ENCODE measurements at regions not wholly inside any gene's neighbourhood (a gene's known extent, or its start where the extent isn't known, plus 50 kb on each side); places are given as distances from the start of the nearest gene placed in this dataset.

DNA sequence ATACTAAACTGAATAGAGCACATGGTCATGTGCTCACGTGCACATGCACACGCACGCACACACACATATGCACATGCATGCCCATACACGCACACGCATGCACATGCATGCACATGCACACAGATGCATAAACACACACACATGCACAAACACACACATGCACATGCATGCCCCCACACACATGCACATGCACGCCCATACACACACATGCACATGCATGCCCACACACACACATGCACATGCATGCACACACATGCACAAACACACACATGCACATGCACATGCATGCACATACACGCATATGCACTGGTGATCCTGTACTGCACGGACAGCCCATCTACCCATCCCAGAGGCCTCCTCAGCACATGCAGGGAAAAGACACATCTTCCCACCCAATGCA is 426.6 kb downstream of the OCA2 start:
- no peak overlapping the region for H3K27ac ChIP-seq
- DNase-seq (ENCODE audit: low read depth, low spot score) = no peak

DNA sequence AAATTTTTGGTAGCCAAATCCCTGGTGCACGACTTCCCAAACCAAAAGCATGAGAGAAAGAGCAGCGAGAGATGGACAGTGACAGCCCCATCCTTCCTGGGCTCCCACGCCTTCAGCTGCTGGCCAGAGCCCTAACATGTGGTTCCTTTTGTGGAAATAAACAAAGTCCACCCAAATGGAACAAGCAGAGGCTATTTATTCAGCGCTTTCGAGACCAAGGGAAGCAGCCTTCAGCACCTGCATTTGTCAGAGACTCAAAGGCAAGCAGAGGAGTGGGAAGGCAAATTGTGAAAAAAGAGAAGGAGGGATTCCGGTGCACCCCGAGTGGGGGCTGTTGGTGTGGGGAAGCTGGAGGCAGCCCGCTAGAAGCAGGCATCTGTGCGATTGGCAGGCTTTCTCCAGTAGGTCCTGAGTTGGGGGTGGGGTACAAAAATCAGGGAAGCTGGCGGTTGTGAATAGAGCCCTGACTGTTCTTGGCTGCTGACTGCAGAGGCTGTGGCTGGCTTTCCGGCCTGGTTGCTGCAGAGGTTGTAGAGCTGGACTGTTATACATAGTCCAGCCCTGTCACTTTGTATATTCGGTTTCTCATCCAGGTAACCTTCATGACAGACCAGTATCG is 427.2 kb downstream of the OCA2 start:
- DNase-seq (ENCODE audit: low read depth, low spot score) = no peak

DNA sequence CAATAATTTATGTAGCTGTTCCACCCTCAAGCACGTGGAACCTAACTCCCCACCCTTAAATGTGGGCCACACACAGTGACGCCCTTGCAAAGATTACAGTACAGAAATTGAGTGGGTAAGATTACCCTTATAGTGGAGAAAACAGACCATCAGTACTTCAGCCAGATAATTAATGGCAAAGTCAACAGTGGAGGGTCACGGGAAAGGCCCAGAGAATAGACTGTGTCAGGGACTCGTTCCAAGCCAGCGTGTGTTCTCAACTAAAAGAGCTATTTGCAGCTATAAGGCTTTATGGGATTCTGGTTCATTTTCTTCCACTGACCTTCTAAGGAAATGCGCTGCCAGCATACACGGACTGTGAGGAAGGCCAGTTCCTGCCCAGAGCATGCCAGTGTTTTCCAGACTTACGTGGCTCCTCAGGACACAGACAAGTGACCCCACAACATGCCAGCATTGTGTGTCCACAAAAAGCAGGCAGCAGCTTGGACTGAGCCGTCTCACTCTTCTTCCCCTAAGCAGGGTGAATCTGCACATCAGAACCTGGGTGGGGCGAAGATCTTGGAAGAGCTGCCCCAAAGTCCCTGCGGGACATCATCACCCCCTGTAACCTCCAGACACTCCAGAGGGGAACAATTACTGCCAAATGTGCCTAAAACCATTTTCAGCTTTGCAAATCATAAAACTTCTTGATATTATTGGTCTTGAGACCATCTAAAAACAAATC is 428.5 kb downstream of the OCA2 start:
- no peak for DNase-seq (ENCODE audit: low read depth, low spot score)
- no peak overlapping the region for H3K27ac ChIP-seq

More for the DNA sequence above, 427.2 kb downstream of the OCA2 start:
- H3K27ac ChIP-seq = no peak overlapping the region

DNA sequence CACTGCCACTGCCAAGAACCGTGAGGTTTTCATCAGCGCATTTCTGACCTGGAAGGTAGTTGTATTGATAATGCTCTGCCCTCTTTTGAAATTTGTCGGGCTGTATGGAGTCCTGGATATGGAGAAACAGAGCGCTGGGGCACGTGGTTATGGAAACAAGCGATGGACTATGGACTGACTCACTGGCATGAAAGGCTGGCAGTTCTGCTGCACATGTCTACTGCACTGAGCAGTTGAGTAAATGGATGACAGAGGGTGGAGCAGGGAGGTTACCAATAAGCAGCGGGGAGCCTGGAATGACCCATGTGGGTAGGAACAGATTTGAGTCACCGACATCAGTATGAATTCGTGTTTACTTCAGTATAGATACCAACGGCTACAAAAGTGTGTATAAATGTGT is 429.5 kb downstream of the OCA2 start:
- DNase-seq (ENCODE audit: low read depth, low spot score) = no peak
- no peak overlapping the region for H3K27ac ChIP-seq

DNA sequence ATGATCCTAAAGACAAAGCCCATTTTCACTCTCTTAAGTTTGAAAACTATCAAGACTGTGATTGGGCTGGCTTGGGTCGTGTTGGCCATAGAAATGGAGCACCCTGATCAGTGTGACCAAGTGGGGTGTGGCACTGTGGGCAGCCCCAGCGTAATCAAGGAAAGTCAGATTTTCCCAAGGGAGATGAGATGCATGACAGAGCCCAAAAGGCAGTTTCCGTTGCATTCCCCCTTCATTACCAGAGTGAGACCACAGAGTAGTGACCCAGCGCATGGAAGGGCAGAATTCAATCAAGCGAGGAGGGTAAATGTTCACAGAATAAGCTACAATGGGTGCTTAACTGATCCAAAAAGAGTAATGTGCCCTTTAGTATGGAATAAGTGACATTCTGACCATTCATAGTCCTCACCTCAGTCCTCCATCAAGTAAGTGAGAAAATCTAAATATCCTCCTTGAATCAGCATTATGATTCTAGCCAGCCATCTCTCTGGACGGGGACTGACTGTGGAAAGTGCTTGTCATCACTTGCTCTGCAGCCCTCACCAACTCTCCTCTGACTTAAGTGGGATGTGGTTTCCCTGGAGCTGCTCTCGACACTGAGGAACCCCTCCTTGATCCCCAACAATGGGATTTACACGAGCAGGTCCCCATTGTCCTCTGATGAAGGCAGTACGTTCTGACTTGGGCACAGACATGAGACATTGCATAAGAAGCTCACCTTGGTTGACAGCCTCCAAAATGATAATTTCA is 430.5 kb downstream of the OCA2 start:
- DNase-seq (ENCODE audit: low read depth, low spot score) = no peak
- no peak overlapping the region for H3K27ac ChIP-seq

DNA sequence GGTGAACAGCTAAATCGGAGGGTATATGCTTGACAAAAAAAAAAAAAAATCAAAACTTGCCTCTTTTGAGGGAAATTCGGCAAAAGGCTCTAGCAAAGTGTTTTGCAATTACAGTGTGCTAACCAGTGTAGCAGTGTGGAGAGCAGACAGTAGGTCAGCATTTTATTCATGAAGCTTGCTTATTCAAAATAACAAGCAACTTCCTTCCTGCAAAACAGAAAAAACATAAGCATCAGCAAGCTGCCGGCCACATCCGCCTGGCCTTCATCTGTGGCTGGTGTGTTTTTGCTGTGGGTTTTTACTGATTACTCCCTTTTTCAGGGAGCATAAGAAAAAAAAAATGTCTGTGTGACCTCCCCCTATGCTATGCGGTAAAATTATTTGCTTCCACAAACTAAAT is 434.1 kb downstream of the OCA2 start:
- H3K27ac ChIP-seq = no peak overlapping the region
- no peak for DNase-seq (ENCODE audit: low read depth, low spot score)

DNA sequence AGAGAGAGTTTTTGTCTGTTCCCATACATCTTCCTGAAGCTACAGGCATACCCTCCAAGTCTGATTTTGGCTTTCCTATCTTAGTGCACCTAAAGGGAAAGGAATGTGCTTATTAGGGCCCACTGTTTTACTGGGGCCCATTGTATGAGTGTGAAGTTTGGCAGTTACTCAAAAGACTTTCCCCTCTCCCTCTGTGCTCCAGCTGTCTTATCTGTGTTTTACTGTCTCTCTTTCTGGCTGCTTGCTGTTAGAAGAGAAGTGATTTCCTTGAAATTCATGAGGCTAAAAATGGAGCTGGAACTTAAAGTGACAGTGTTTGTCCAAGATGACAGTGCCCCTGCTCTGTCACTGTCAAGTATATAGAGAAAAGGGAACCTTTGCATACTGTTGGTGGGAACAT is 436.2 kb downstream of the OCA2 start:
- no peak for DNase-seq (ENCODE audit: low read depth, low spot score)
- no peak overlapping the region for H3K27ac ChIP-seq

DNA sequence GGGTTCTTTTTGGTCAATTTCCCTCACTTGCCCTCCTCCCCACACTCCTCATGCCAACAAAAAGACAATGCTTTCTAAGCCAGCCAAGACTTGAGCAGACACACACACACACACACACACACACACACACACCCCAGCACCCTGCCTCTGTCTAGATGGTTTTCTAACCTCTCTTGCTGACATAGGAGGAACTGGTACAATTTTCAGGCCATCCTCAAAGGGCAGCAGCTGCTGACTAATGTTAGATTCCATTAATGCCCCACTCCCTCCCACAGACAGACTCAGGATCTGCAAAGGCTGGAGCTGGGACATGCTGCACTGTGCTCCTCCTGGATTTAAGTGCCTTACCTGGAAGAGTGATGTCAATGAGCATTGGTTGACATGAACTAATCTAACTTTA is 438.4 kb downstream of the OCA2 start:
- no peak overlapping the region for H3K27ac ChIP-seq
- DNase-seq (ENCODE audit: low read depth, low spot score) = no peak

DNA sequence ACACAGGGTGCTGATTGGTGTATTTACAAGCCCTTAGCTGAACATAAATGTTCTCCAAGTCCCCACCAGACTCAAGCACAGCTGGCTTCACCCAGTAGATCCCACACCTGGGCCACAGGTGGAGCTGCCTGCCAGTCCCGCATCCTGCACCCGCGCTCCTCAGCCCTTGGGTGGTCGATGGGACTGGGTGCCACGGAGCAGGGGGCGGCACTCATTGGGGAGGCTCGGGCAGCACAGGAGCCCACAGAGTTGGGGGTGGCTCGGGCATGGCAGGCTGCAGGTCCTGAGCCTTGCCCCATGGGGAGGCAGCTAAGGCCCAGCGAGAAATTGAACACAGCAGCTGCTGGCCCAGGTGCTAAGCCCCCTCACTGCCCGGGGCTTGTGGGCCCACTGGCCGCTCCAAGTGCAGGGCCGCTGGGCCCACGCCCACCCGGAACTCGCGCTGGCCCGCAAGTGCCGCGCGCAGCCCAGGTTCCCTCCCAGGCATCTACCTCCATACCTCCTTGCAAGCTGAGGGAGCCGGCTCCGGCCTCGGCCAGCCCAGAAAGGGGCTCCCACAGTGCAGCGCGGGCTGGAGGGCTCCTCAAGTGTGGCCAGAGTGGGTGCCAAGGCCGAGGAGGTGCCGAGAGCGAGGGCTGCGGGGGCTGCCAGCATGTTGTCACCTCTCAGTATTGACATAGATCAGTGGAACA is 442.7 kb downstream of the OCA2 start:
- H3K27ac ChIP-seq = no peak overlapping the region
- DNase-seq (ENCODE audit: low read depth, low spot score) = no peak

DNA sequence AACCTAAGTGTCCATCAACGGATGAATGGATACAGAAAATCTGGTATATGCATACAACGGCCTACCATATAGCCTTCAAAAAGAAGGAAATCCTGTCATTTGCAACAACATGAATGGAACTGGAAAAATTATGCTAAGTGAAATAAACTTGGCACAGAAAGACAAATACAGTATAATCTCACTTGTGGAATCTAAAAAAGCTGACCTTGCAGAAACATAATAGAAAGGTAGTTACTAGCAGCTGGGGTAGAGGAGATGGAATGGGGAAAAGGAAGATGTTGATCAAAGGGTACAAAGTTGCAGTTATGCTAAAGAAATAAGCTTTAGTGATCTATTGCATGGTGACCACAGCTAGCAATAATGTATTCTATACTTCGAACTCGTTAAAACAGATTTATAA is 444.1 kb downstream of the OCA2 start:
- no peak for DNase-seq (ENCODE audit: low read depth, low spot score)
- no peak overlapping the region for H3K27ac ChIP-seq

DNA sequence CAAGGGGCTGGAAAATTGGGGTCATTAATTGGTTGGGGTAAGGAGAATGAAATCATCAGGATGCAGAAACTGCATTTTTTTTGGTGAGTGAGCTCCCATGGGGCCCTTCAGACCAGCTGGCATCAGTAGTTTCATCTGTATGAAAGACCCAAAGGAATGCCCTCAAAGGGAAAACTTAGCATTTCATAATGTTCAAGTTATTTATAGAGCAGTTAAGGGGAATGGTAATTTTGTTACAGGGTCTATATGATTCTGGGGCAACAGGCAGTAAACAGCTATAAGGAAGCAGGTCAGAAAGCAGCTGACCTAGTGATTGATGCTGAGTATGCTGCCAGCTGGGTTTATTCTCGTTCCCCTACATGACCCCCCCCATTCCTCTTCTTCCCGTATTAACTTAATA is 448.9 kb downstream of the OCA2 start:
- H3K27ac ChIP-seq = no peak overlapping the region
- DNase-seq (ENCODE audit: low read depth, low spot score) = no peak

DNA sequence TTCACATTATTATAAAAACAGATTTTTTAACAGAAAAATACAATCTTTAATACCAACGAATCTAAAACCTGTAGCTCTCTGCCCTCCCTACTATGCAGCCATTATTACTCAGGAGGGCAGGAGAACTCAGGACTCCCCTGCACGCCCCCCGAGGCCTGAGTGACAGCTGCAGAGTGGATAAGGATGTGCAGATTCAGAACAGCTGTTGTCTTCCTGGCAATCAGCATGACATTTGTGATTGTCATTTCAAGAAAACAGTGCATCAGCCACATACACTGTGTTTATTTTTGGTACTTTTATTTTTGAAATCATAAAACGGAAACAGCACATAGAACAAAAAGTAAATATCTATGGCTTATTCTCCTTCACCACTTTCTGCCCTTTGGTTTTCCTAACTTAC is 450.8 kb downstream of the OCA2 start:
- DNase-seq (ENCODE audit: low read depth, low spot score) = no peak

DNA sequence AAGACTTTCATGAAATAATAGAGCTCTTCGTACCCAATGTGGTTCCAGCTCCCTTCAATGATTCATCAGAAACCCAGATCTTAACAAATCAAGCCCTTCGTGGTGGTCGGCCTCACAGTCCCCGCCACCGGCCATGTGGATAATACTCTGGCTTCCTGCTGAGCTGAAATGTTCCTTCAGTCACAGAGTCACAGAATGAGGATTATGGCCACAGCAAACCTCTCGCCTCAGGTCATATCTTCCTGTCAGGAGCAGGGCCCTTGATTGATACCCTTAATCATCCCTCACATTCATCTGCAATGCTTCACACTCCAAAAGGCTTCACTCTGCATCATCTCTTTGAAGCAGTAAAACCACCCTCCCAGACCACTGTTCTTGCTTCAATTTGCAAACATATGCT is 452.6 kb downstream of the OCA2 start:
- H3K27ac ChIP-seq = no peak overlapping the region
- no peak for DNase-seq (ENCODE audit: low read depth, low spot score)

More for the DNA sequence above, 450.8 kb downstream of the OCA2 start:
- H3K27ac ChIP-seq = no peak overlapping the region

DNA sequence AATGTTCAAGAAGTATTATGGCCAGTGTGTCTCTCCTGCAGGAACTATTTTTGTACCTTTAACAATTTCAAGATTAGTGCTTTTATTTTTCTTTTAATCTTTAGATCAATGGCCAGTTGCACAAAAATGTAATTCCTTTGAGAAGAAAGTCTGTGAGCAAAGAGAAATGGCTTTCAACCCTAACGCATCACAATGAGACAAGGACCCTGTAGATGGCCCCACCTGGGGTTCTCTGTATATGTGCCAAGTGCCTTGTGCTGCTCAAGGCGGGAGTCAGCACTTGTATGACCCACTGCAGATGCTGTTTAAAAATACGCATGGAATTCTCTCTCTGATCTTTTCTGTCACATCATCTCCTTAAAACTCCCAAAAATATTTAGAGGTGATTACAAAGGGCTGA is 453.4 kb downstream of the OCA2 start:
- DNase-seq (ENCODE audit: low read depth, low spot score) = no peak

DNA sequence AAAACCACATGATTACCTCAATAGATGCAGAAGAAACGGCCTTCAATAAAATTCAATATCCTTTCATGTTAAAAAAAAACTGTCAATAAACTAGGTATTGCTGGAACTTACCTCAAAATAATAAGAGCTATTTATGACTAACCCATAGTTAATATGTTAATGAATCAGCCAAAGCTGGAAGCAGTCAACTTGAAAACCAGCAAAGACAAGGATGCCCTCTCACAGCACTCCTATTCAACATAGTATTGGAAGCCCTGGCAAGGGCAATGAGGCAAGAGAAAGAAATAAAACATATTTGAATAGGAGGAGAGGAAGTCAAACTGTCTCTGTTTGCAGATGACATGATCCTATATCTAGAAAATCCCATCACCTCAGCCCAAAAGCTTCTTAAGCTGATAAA is 456.1 kb downstream of the OCA2 start:
- no peak for DNase-seq (ENCODE audit: low read depth, low spot score)
- no peak overlapping the region for H3K27ac ChIP-seq

More for the DNA sequence above, 453.4 kb downstream of the OCA2 start:
- no peak overlapping the region for H3K27ac ChIP-seq

DNA sequence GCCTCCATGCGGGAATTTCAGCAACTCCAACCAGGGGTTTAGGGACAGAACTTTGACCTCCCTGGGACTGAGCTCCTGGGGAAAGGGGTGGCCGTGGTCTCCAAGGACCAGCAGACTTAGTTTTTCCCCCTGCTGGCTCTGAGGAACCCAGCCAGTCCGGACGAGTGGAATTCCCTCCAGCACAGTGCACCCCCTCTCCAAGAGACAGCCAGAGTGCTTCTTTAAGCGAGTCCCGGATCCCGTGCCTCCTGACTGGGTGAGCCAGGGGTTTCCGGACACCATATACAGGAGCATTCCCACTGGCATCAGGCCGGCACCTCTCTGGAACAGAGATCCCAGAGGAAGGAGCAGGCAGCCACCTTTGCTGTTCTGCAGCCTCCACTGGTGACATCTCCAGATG is 459.5 kb downstream of the OCA2 start:
- H3K27ac ChIP-seq = no peak overlapping the region

DNA sequence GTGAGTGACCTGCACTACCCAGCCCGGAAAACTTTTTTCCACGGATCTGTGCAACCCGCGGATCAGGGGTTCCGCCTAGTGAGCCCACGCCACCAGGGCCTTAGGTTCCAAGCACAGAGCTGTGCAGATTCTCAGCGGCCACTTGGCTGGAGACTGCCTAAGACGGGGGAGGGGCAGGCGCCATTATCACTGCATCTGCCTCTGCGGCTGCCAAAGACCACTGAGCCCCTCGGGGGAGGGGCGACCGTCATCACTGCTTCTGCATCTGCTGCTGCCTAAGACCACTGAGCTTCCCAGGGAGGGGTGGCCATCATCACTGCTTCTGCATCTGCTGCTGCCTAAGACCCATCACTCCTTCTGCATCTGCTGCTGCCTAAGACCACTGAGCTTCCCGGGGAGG is 460.2 kb downstream of the OCA2 start:
- H3K27ac ChIP-seq = no peak overlapping the region
- no peak for DNase-seq (ENCODE audit: low read depth, low spot score)

More for the DNA sequence above, 459.5 kb downstream of the OCA2 start:
- no peak for DNase-seq (ENCODE audit: low read depth, low spot score)

DNA sequence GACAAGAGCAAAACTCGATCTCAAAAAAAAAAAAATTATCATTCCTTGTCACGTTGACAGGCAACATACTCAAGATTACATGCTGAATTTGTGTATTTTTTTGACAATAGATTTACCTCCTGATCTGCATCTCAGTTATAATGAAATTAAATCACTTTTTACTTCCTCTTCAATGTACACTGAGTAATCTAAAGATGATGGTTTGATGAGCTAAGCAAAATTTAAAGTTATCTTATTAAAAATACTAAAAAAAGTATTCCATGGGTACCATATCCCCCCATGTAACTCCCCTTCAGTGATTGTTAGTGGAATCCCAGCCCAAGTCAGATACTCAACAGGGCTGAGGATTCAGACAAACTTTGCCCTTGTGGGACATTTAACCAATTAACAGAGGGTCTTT is 463.2 kb downstream of the OCA2 start:
- no peak overlapping the region for H3K27ac ChIP-seq
- no peak for DNase-seq (ENCODE audit: low read depth, low spot score)

DNA sequence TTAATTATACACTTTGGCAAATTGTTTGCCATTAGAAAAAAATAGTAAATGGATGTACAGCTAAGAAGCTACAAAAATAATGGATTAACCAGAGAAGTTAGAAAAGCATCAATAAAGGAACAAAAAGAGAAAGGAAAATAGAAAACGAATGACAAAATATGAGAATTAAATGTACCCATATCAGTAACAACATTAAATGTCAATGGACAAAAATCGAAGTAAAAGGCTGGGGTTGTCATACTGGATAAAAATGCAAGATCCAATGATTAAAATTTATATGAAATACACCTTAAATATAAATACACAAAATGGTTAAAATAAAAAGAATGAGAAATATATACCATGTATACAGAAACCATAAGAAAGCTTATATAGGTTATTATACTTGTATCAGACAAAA is 470.6 kb downstream of the OCA2 start:
- DNase-seq (ENCODE audit: low read depth, low spot score) = no peak

DNA sequence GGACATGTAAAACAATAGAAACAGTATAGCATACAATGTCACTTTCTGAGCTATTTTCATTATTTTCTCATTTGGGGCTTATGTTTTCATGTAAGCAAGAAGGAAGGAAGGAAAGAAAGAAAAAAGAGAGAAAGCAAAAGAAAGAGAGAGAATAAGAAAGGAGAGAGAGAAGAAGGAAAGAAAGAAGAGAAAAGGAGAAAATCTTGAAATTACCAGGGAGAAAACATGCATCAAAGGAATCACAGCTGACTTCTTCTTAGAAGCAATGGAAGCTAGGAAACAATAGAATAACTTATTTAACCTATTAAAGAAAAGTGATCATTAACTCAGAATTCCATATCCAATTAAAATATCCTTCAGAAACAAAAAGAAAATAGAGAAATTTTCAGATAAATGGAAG is 471.5 kb downstream of the OCA2 start:
- no peak overlapping the region for H3K27ac ChIP-seq
- no peak for DNase-seq (ENCODE audit: low read depth, low spot score)

More for the DNA sequence above, 470.6 kb downstream of the OCA2 start:
- no peak overlapping the region for H3K27ac ChIP-seq
